ENCODE measurements at regions not wholly inside any gene's neighbourhood (a gene's known extent, or its start where the extent isn't known, plus 50 kb on each side); places are given as distances from the start of the nearest gene placed in this dataset.

- no peak overlapping the region for H3K4me3 Mint-ChIP-seq
- no peak overlapping the region for H3K27ac Mint-ChIP-seq
- no peaks in the 10 kb centered on the region for H3K27me3 ChIP-seq (ENCODE audit: control insufficient read depth in 2 of 2, insufficient read depth in 2 of 2, low read length in 2 of 2)
- H3K36me3 ChIP-seq (replicated peaks in 1 of 2; ENCODE audit: control insufficient read depth in 1 of 2, insufficient read depth in 2 of 2, low read length in 2 of 2), result no peaks in the 10 kb centered on the region
- DNase-seq, result no peak
- H3K79me2 ChIP-seq (ENCODE audit: insufficient read depth, low read length), result no peaks in the 10 kb centered on the region
- no peaks in the 10 kb centered on the region for H3K36me3 Mint-ChIP-seq
- peaks cover 0 to 16% of the 10 kb centered on the region in 2 donors for H3K9me3 ChIP-seq (replicated peaks in 1 of 2; ENCODE audit: control insufficient read depth in 1 of 2, insufficient read depth in 1 of 2, low read length in 2 of 2)
- H4K20me1 ChIP-seq (ENCODE audit: insufficient read depth, low read length), result no peaks in the 10 kb centered on the region
- H3K27ac ChIP-seq (ENCODE audit: low read depth in 1 of 2, low read length in 2 of 2), result no peak overlapping the region
- no peak for TF ChIP-seq CTCF (IDR thresholded peaks at IDR 0.05)
- H3K27me3 Mint-ChIP-seq (ENCODE audit: low read depth in 3 of 3), result peaks cover 0 to 5% (median 0%) of the 10 kb centered on the region in 3 donors
- H3K4me2 ChIP-seq (replicated peaks; ENCODE audit: extremely low read depth, low read length, poor library complexity, severe bottlenecking), result no peak overlapping the region
- H3K9me3 Mint-ChIP-seq, result peaks cover 0 to 8% (median 7%) of the 10 kb centered on the region in 7 donors
- no peaks in the 10 kb centered on the region for H3K4me1 Mint-ChIP-seq
- H3K9ac ChIP-seq (ENCODE audit: insufficient read depth, low read length, poor library complexity, severe bottlenecking), result no peak overlapping the region
- no peaks in the 10 kb centered on the region for H3K4me1 ChIP-seq (ENCODE audit: control insufficient read depth in 1 of 2, insufficient read depth in 2 of 2, low read length in 2 of 2)
- no peak overlapping the region for H2AFZ ChIP-seq (ENCODE audit: insufficient read depth, low read depth, low read length, poor library complexity, severe bottlenecking)
- intact Hi-C loops (cut with micrococcal nuclease), result no loop called here
- no peak overlapping the region for H3K4me3 ChIP-seq (replicated peaks in 1 of 3; ENCODE audit: low read depth in 2 of 3, low read length in 3 of 3)
Measured at GRCh38 chr3:155236473-155236872, 57.0 kb downstream of the STRIT1 start.

Data from CD14-positive monocyte (primary cell).